ENCODE measurements at regions not wholly inside any gene's neighbourhood (a gene's known extent, or its start where the extent isn't known, plus 50 kb on each side); places are given as distances from the start of the nearest gene placed in this dataset.
"Not testable (repeated sequence)": the region's sequence is repeated elsewhere in the genome, so short reads cannot be mapped to it uniquely, and the experiment has no call there.

- H2AFZ ChIP-seq (ENCODE audit: low read depth, low read length); FAIRE-seq; H3K4me1 ChIP-seq (replicated peaks in 1 of 2; ENCODE audit: control insufficient read depth in 2 of 2, insufficient read depth in 2 of 2, low read length in 2 of 2); BruUV-seq (replicated peaks); H3K9me1 ChIP-seq (ENCODE audit: control insufficient read depth, insufficient read depth, low read length); H3K27ac ChIP-seq (ENCODE audit: extremely low read depth, low read depth, low read length); H3K4me2 ChIP-seq (ENCODE audit: insufficient read depth, low read length); intact Hi-C loops (cut with micrococcal nuclease); DNase-seq (ENCODE audit: extremely low read depth in 1 of 4, low spot score in 3 of 4); H3K36me3 ChIP-seq (ENCODE audit: control insufficient read depth, insufficient read depth, low read length); in situ Hi-C loops (cut with MboI); H3K27me3 ChIP-seq (ENCODE audit: control insufficient read depth in 2 of 2, insufficient read depth in 2 of 2, low read length in 2 of 2); POLR2A ChIA-PET; CTCF ChIA-PET (ENCODE audit: low intra/inter-chr PET ratio); H3K79me2 ChIP-seq (ENCODE audit: control insufficient read depth, insufficient read depth, low read length); H3K9me3 ChIP-seq (replicated peaks; ENCODE audit: control insufficient read depth, insufficient read depth, low read depth, low read length); H4K20me1 ChIP-seq (replicated peaks; ENCODE audit: control insufficient read depth, insufficient read depth, low read length); H3K9ac ChIP-seq (ENCODE audit: insufficient read depth in 1 of 2, low read depth in 2 of 2, low read length in 2 of 2); ATAC-seq; H3K4me3 ChIP-seq: not testable (repeated sequence)
- WGBS (ENCODE audit: insufficient coverage, low coverage, missing lambda C conversion rate): 15% methylated on average over 2 of the region's 2 CpGs
Observed at GRCh38 chr14:19059066-19059465, 91.8 kb downstream of the POTEM start.

- H4K20me1 ChIP-seq (replicated peaks; ENCODE audit: control insufficient read depth, insufficient read depth, low read length); H3K9me1 ChIP-seq (ENCODE audit: control insufficient read depth, insufficient read depth, low read length); H2AFZ ChIP-seq (ENCODE audit: low read depth, low read length); H3K4me1 ChIP-seq (replicated peaks in 1 of 2; ENCODE audit: control insufficient read depth in 2 of 2, insufficient read depth in 2 of 2, low read length in 2 of 2); H3K27me3 ChIP-seq (ENCODE audit: control insufficient read depth in 2 of 2, insufficient read depth in 2 of 2, low read length in 2 of 2); in situ Hi-C loops (cut with MboI); DNase-seq (ENCODE audit: extremely low read depth in 1 of 4, low spot score in 3 of 4); H3K27ac ChIP-seq (ENCODE audit: extremely low read depth, low read depth, low read length); H3K4me2 ChIP-seq (ENCODE audit: insufficient read depth, low read length); H3K4me3 ChIP-seq; CTCF ChIA-PET (ENCODE audit: low intra/inter-chr PET ratio); FAIRE-seq; H3K9me3 ChIP-seq (replicated peaks; ENCODE audit: control insufficient read depth, insufficient read depth, low read depth, low read length); H3K9ac ChIP-seq (ENCODE audit: insufficient read depth in 1 of 2, low read depth in 2 of 2, low read length in 2 of 2); intact Hi-C loops (cut with micrococcal nuclease); H3K36me3 ChIP-seq (ENCODE audit: control insufficient read depth, insufficient read depth, low read length); H3K79me2 ChIP-seq (ENCODE audit: control insufficient read depth, insufficient read depth, low read length); POLR2A ChIA-PET: not testable (repeated sequence)
- no CpG with 5 or more reads among the region's 34 CpGs for WGBS (ENCODE audit: insufficient coverage, low coverage, missing lambda C conversion rate)
- BruUV-seq (replicated peaks): TSS peak; percentile 67
- ATAC-seq: peak; percentile 97
Observed at GRCh38 chr14:19061689-19062450, 94.6 kb downstream of the POTEM start.

GRCh38 chr14:19068957-19069356 lies 101.7 kb downstream of the POTEM start:
- H3K9me1 ChIP-seq (ENCODE audit: control insufficient read depth, insufficient read depth, low read length); H3K27me3 ChIP-seq (ENCODE audit: control insufficient read depth in 2 of 2, insufficient read depth in 2 of 2, low read length in 2 of 2); H3K9ac ChIP-seq (ENCODE audit: insufficient read depth in 1 of 2, low read depth in 2 of 2, low read length in 2 of 2); H3K4me2 ChIP-seq (ENCODE audit: insufficient read depth, low read length); in situ Hi-C loops (cut with MboI); CTCF ChIA-PET (ENCODE audit: low intra/inter-chr PET ratio); H4K20me1 ChIP-seq (replicated peaks; ENCODE audit: control insufficient read depth, insufficient read depth, low read length); H3K36me3 ChIP-seq (ENCODE audit: control insufficient read depth, insufficient read depth, low read length); FAIRE-seq; H2AFZ ChIP-seq (ENCODE audit: low read depth, low read length); H3K4me1 ChIP-seq (replicated peaks in 1 of 2; ENCODE audit: control insufficient read depth in 2 of 2, insufficient read depth in 2 of 2, low read length in 2 of 2); intact Hi-C loops (cut with micrococcal nuclease); H3K79me2 ChIP-seq (ENCODE audit: control insufficient read depth, insufficient read depth, low read length); H3K9me3 ChIP-seq (replicated peaks; ENCODE audit: control insufficient read depth, insufficient read depth, low read depth, low read length); DNase-seq (ENCODE audit: extremely low read depth in 1 of 4, low spot score in 3 of 4); ATAC-seq; POLR2A ChIA-PET; H3K4me3 ChIP-seq; H3K27ac ChIP-seq (ENCODE audit: extremely low read depth, low read depth, low read length); BruUV-seq (replicated peaks): not testable (repeated sequence)
- no CpG with 5 or more reads among the region's 3 CpGs for WGBS (ENCODE audit: insufficient coverage, low coverage, missing lambda C conversion rate)

- FAIRE-seq; H3K4me3 ChIP-seq; POLR2A ChIA-PET; H3K9me3 ChIP-seq (replicated peaks; ENCODE audit: control insufficient read depth, insufficient read depth, low read depth, low read length); DNase-seq (ENCODE audit: extremely low read depth in 1 of 4, low spot score in 3 of 4); H3K4me1 ChIP-seq (replicated peaks in 1 of 2; ENCODE audit: control insufficient read depth in 2 of 2, insufficient read depth in 2 of 2, low read length in 2 of 2); H3K27ac ChIP-seq (ENCODE audit: extremely low read depth, low read depth, low read length); H3K79me2 ChIP-seq (ENCODE audit: control insufficient read depth, insufficient read depth, low read length); CTCF ChIA-PET (ENCODE audit: low intra/inter-chr PET ratio); H3K4me2 ChIP-seq (ENCODE audit: insufficient read depth, low read length); in situ Hi-C loops (cut with MboI); H3K27me3 ChIP-seq (ENCODE audit: control insufficient read depth in 2 of 2, insufficient read depth in 2 of 2, low read length in 2 of 2); H4K20me1 ChIP-seq (replicated peaks; ENCODE audit: control insufficient read depth, insufficient read depth, low read length); H3K9ac ChIP-seq (ENCODE audit: insufficient read depth in 1 of 2, low read depth in 2 of 2, low read length in 2 of 2); H3K36me3 ChIP-seq (ENCODE audit: control insufficient read depth, insufficient read depth, low read length); H3K9me1 ChIP-seq (ENCODE audit: control insufficient read depth, insufficient read depth, low read length); H2AFZ ChIP-seq (ENCODE audit: low read depth, low read length); intact Hi-C loops (cut with micrococcal nuclease): not testable (repeated sequence)
- TSS peak; percentile 34 for BruUV-seq (replicated peaks)
- ATAC-seq: peak; percentile 55
- no CpG with 5 or more reads among the region's 2 CpGs for WGBS (ENCODE audit: insufficient coverage, low coverage, missing lambda C conversion rate)
Observed at GRCh38 chr14:19072518-19072917, 105.3 kb downstream of the POTEM start.
